H1 (cell line): ENCODE measurements at regions not wholly inside any gene's neighbourhood (a gene's known extent, or its start where the extent isn't known, plus 50 kb on each side); places are given as distances from the start of the nearest gene placed in this dataset.
A peak's percentile ranks its signal among the peaks of the same experiment; 100 is the strongest.

Experiments used
- CTCF ChIA-PET: fragments of 300-600 bp; sonication (Branson Sonifier 250); formaldehyde crosslinking; loops from one replicate; lab custom pipeline; 2021; ENCODE audit not compliant: partially characterized antibody; lab: Charles Lee
- POLR2A ChIA-PET: fragments of 300-600 bp; sonication (Branson Sonifier 250); formaldehyde crosslinking; loops from one replicate; lab custom pipeline; 2021; ENCODE audit warnings: inconsistent platforms; ENCODE audit not compliant: partially characterized antibody; lab: Charles Lee
- DNase-seq, 2 experiments: peaks; one replicate each; pipeline versions ENCODE4 v3.0.0 to v3.0.0-alpha.2; 2010 to 2022; ENCODE audit warnings: low spot score in 2 of 2, low read depth in 1 of 2, mixed read lengths in 1 of 2
- FAIRE-seq: peaks from 2 replicates; lab custom pipeline; 2011; peaks lifted over from hg19 to GRCh38; lab: Jason Lieb, UNC
- H2AFZ ChIP-seq: 2 replicates; pipeline ENCODE4 v1.8.1; 2012; ENCODE audit warnings: low read length, inconsistent platforms
- H2AK5ac ChIP-seq: 2 replicates; pipeline ENCODE4 v1.6.1; 2013; ENCODE audit warnings: low read depth, low read length
- H2BK120ac ChIP-seq: replicated peaks from 2 replicates; pipeline ENCODE3; 2013; ENCODE audit warnings: low read depth, low read length, inconsistent platforms
- H2BK12ac ChIP-seq: 2 replicates; pipeline ENCODE4 v1.6.1; 2013; ENCODE audit warnings: low read depth, low read length
- H2BK15ac ChIP-seq: 2 replicates; pipeline ENCODE4 v1.6.1; 2013; ENCODE audit warnings: low read length
- H2BK20ac ChIP-seq: 2 replicates; pipeline ENCODE4 v1.6.1; 2013; ENCODE audit warnings: low read length
- H2BK5ac ChIP-seq: 2 replicates; pipeline ENCODE4 v1.6.1; 2013; ENCODE audit warnings: low read depth, low read length
- H3K14ac ChIP-seq: 2 replicates; pipeline ENCODE4 v1.6.1; 2013; ENCODE audit warnings: inconsistent platforms; ENCODE audit not compliant: insufficient read length
- H3K18ac ChIP-seq: 2 replicates; pipeline ENCODE4 v1.6.1; 2013; ENCODE audit warnings: low read length; ENCODE audit errors: extremely low read depth
- H3K23ac ChIP-seq: 2 replicates; pipeline ENCODE4 v1.6.1; 2013; ENCODE audit warnings: inconsistent platforms; ENCODE audit not compliant: insufficient read length
- H3K23me2 ChIP-seq: 2 replicates; pipeline ENCODE4 v1.6.1; 2013; ENCODE audit warnings: low read depth, low read length
- H3K27ac ChIP-seq: 2 replicates; pipeline ENCODE4 v1.6.1; 2011; ENCODE audit warnings: low read depth, low read length, inconsistent platforms
- H3K27me3 ChIP-seq, 4 experiments: replicated peaks in 1 of 4; 1 replicate in 1 of 4; 2 replicates in 3 of 4; pipeline versions ENCODE4 v1.6.1 to v1.8.1; 2011 to 2013; ENCODE audit warnings: low read length in 3 of 4, mild to moderate bottlenecking in 3 of 4, inconsistent platforms in 2 of 4, mixed read lengths in 2 of 4, moderate library complexity in 1 of 4; ENCODE audit not compliant: control insufficient read depth in 3 of 4, insufficient read depth in 3 of 4; ENCODE audit errors: extremely low read depth in 1 of 4
- H3K36me3 ChIP-seq, 4 experiments: 2 replicates each; pipeline versions ENCODE4 v1.6.1 to v1.8.1; 2011 to 2013; ENCODE audit warnings: mild to moderate bottlenecking in 4 of 4, low read length in 3 of 4, moderate library complexity in 2 of 4, control low read depth in 1 of 4, inconsistent platforms in 1 of 4; ENCODE audit not compliant: insufficient read depth in 4 of 4, control insufficient read depth in 2 of 4
- H3K4ac ChIP-seq: replicated peaks from 2 replicates; pipeline ENCODE3; 2013; ENCODE audit warnings: low read length, low read depth, mixed read lengths, inconsistent platforms; ENCODE audit not compliant: insufficient read length
- H3K4me1 ChIP-seq, 4 experiments: replicated peaks in 1 of 4; 1 replicate in 1 of 4; 2 replicates in 3 of 4; pipeline versions ENCODE4 v1.6.1 to v1.8.1; 2011 to 2013; ENCODE audit warnings: low read length in 3 of 4, inconsistent platforms in 2 of 4, mixed read lengths in 1 of 4; ENCODE audit not compliant: insufficient read depth in 4 of 4, control insufficient read depth in 3 of 4
- H3K4me2 ChIP-seq, 2 experiments: 2 replicates each; pipeline versions ENCODE4 v1.6.1 to v1.8.1; 2011 to 2013; ENCODE audit warnings: low read depth in 2 of 2, low read length in 2 of 2, control low read depth in 1 of 2, inconsistent platforms in 1 of 2, mild to moderate bottlenecking in 1 of 2; ENCODE audit not compliant: insufficient read depth in 1 of 2
- H3K4me3 ChIP-seq, 4 experiments: fragments of 200-600, 300-600 bp in 1 of 4; sonication (generic), shearing (Covaris generic), sonication (Bioruptor Twin) in 1 of 4; 2 replicates each; pipeline versions ENCODE4 v1.5.1 to v1.8.1; 2011 to 2016; ENCODE audit warnings: low read length in 4 of 4, low read depth in 3 of 4, control low read depth in 2 of 4, inconsistent platforms in 2 of 4, mild to moderate bottlenecking in 2 of 4, mixed read lengths in 1 of 4, moderate library complexity in 1 of 4; ENCODE audit not compliant: insufficient read depth in 2 of 4; ENCODE audit errors: extremely low read depth in 1 of 4
- H3K56ac ChIP-seq: replicated peaks from 2 replicates; pipeline ENCODE3; 2013; ENCODE audit warnings: low read depth, mild to moderate bottlenecking, mixed read lengths, low read length, inconsistent platforms; ENCODE audit not compliant: insufficient read length
- H3K79me1 ChIP-seq: 2 replicates; pipeline ENCODE4 v1.6.1; 2013; ENCODE audit warnings: low read depth, low read length, control low read depth
- H3K79me2 ChIP-seq, 2 experiments: 2 replicates each; pipeline versions ENCODE4 v1.6.1 to v1.8.1; 2012 to 2013; ENCODE audit warnings: low read length in 2 of 2, mild to moderate bottlenecking in 2 of 2, inconsistent platforms in 1 of 2; ENCODE audit not compliant: insufficient read depth in 2 of 2, control insufficient read depth in 1 of 2
- H3K9ac ChIP-seq, 4 experiments: replicated peaks in 1 of 4; 1 replicate in 1 of 4; 2 replicates in 3 of 4; pipeline versions ENCODE4 v1.6.1 to v1.8.1; 2011 to 2013; ENCODE audit warnings: low read depth in 3 of 4, low read length in 3 of 4, control low read depth in 2 of 4, mild to moderate bottlenecking in 2 of 4, moderate library complexity in 2 of 4, inconsistent platforms in 1 of 4; ENCODE audit errors: extremely low read depth in 1 of 4
- H3K9me3 ChIP-seq, 2 experiments: 2 replicates each; pipeline versions ENCODE4 v1.6.1 to v1.8.1; 2012 to 2013; ENCODE audit warnings: mild to moderate bottlenecking in 2 of 2, moderate library complexity in 2 of 2, control low read depth in 1 of 2, inconsistent platforms in 1 of 2, low read depth in 1 of 2, low read length in 1 of 2, mixed read lengths in 1 of 2; ENCODE audit not compliant: insufficient read depth in 2 of 2
- H4K20me1 ChIP-seq, 2 experiments: replicated peaks in 1 of 2; 2 replicates each; pipeline versions ENCODE3 to v1.8.1; 2011 to 2013; ENCODE audit warnings: inconsistent platforms in 2 of 2, low read length in 2 of 2, mild to moderate bottlenecking in 1 of 2; ENCODE audit not compliant: insufficient read depth in 2 of 2, control insufficient read depth in 1 of 2
- H4K5ac ChIP-seq: 2 replicates; pipeline ENCODE4 v1.6.1; 2013; ENCODE audit warnings: low read length, low read depth, mixed read lengths, inconsistent platforms; ENCODE audit not compliant: insufficient read length
- H4K8ac ChIP-seq: 2 replicates; pipeline ENCODE4 v1.8.0; 2013; ENCODE audit warnings: mild to moderate bottlenecking, moderate library complexity, low read length, inconsistent platforms; ENCODE audit not compliant: insufficient read depth; ENCODE audit errors: extremely low read depth
- H4K91ac ChIP-seq: replicated peaks from 2 replicates; pipeline ENCODE3; 2013; ENCODE audit warnings: low read length, mixed read lengths, inconsistent platforms; ENCODE audit not compliant: insufficient read length
- EGR1 ChIP-seq: IDR thresholded peaks from 2 replicates; pipeline ENCODE4 v1.6.1; 2011; ENCODE audit warnings: low read depth, low read length, borderline replicate concordance
- TAF1 ChIP-seq: IDR thresholded peaks from 2 replicates; pipeline ENCODE4 v1.6.1; 2011; ENCODE audit warnings: mild to moderate bottlenecking, low read depth, low read length
- WGBS, 2 experiments: shearing (Covaris generic) in 1 of 2; methylation state at CpG; one replicate each; pipeline versions ENCODE4 v1.1.6 to v1.1.7; 2013 to 2015; ENCODE audit warnings: low lambda C conversion rate in 2 of 2, mixed read lengths in 2 of 2, inconsistent platforms in 1 of 2, low coverage in 1 of 2, missing lambda C conversion rate in 1 of 2; ENCODE audit not compliant: insufficient replicate concordance in 2 of 2, insufficient coverage in 1 of 2, insufficient read length in 1 of 2; ENCODE audit errors: extremely low coverage in 1 of 2, missing lambda C conversion rate in 1 of 2; 5-methylcytosine and 5-hydroxymethylcytosine counted together

DNA sequence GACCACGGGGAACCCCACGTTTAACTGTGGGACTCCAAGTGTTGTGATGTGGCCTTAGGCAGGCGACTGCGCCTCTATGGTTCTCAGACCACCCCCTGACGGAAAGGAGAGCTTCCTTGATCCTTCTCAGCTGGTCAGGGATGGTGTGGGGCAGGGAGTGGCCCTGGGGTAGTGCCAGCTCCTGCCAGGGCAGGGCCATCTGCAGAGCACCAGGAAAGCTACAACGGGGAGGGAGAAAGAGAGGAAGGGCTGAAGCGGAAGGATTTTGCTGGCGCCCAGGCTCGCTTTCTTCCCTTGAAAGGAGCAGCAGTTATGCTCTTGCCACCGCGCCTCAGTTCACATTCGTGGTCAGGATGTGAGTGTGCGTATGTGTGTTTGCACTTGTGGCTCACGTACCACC is 74.9 kb upstream of the PCBD1 start:
- Histone ChIP-seq H4K8ac (no peak overlapping the region; the same call in 1 of the 2 replicates), H3K9me3 (peaks cover 0 to 5% of the 10 kb centered on the region in 2 experiments; a peak in 1 of 4 replicates), H3K36me3 (no peaks in the 10 kb centered on the region; a peak in 1 of 8 replicates), H3K9ac (no peak overlapping the region), H2BK15ac (no peak overlapping the region), H3K79me2 (no peaks in the 10 kb centered on the region; a peak in 2 of 4 replicates), H3K4ac (no peak overlapping the region), H3K23me2 (peaks cover 10% of the 10 kb centered on the region), H2AK5ac (0 out of 2 replicates have a peak overlapping the region, but pooled peaks have one; percentile 1), H3K4me1 (peaks cover 5 to 6% (median 5%) of the 10 kb centered on the region in 4 experiments; a peak in 4 of 7 replicates), H3K4me3 (no peak overlapping the region), H2BK5ac (no peak overlapping the region), H3K27ac (no peak overlapping the region), H3K23ac (no peak overlapping the region), H2AFZ (no peak overlapping the region), H3K27me3 (peaks cover 0 to 8% (median 1%) of the 10 kb centered on the region in 4 experiments; a peak in 2 of 7 replicates), H3K4me2 (no peak overlapping the region), H2BK12ac (no peak overlapping the region), H4K20me1 (peaks cover 0 to 9% of the 10 kb centered on the region in 2 experiments), H2BK120ac (no peak overlapping the region), H3K14ac (no peak overlapping the region), H4K91ac (no peak overlapping the region), H3K79me1 (no peaks in the 10 kb centered on the region), H3K18ac (no peak overlapping the region), H2BK20ac (no peak overlapping the region), H4K5ac (no peak overlapping the region), H3K56ac (no peak overlapping the region)
- ChIA-PET CTCF (interaction anchor here (1.3 to 1.4 kb wide), 2 partner anchors 32 to 60 kb away, joined by 3 read pairs; no protein-coding TSS in a partner anchor), POLR2A (no interaction called here)
- 90% methylated on average over 9 of the region's 14 CpGs; no CpG with 5 or more reads in 1 of the 2 experiments for WGBS, 2 experiments
- DNase-seq (no peak), FAIRE-seq (no peak)
- no peak for TF ChIP-seq TAF1
- no peak for TF ChIP-seq EGR1
